ENCODE measurements at regions not wholly inside any gene's neighbourhood (a gene's known extent, or its start where the extent isn't known, plus 50 kb on each side); places are given as distances from the start of the nearest gene placed in this dataset.
"Not testable (repeated sequence)": the region's sequence is repeated elsewhere in the genome, so short reads cannot be mapped to it uniquely, and the experiment has no call there.

DNA sequence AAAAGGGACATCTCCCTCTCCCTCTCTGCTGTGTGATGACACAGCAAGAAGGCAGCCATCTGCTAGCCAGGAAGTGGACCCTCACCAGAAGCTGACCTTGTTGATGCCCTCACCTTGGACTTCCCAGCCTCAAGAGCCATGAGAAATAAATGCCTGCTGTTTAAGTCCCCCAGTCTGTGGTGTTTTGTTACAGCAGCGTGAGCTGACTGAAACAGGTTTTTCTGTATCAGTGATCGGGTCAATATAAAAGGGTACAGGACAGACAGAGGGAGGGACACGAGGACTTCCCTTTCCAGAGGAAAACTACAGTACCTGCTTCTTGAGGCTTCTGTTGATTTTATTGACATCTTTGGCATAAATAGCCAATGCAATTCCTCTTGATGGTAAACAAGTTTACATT, 510.3 kb upstream of the CHAC2 start:
- DNase-seq: no peak

DNA sequence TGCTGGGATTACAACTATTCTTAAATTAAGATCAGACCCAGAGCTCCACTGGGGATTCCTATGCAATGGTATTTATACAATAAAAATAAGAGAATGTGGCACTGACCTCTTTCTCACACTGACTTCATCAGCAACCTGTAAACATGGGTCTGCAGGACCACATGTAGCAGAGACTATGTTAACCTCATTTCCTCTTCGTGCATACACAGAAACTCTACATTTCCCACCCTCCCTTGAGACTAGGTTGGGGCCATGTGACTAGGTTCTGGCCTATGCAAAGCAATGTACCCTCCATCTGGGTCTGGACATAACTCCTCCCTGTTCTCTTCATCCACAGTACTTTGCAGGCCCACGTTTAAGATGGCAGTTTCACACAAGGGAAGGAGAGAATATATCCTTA, 514.4 kb upstream of the CHAC2 start:
- DNase-seq: no peak

DNA sequence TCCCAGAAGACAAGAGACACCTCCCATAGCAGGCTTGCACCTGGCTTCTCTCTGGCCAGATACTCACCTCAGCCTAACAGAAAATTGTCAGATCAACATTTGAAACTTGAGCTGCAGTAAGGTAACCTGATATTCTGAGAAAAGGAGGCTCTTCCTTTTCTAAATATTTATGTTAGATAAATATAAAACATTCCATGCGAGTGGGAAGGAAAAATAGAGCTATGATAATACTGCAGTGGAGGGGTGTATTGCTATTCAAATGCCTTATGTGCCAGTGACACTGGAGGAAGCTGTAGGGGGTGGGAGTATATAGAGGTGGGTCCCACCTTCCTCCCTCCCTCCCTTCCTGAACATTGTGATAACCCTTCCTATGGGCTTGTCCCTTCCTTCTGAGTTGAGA, 515.5 kb upstream of the CHAC2 start:
- no peak for DNase-seq

DNA sequence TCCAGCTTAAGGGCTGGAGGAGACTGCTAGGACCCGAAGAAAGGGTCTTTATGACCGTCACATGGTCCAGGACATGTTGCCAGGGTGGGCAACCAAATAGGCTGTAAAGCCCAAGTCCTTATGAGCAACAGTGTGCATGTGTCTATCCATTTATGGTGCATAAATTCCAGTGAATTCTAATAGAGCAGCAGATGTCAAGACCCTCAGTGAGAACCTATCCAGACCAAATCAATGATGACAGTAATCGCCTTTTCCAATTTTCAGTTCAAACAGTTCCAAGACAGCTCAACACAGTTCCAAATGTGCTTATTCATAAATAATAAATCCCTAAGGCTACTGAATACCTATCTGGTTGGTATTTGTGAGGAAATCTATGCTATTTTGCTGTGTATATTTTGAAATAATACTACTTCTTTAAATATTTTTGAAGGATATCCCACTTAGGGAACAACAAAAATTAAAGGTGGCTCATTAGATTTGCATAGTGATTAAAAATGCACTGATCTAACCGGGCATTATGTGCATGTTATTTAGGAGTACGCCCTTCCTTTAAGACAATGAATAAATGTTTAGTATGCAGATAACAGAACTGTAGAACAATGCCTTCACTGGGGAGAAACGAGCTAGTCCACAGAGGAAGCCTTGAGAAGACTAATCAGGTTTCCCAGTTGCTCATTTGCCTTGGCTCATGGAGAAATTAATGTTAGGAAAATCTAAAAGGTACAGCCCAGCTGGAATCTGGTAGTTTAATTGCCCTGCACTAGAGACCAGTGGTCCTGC, 519.5 kb upstream of the CHAC2 start:
- no peak for DNase-seq

DNA sequence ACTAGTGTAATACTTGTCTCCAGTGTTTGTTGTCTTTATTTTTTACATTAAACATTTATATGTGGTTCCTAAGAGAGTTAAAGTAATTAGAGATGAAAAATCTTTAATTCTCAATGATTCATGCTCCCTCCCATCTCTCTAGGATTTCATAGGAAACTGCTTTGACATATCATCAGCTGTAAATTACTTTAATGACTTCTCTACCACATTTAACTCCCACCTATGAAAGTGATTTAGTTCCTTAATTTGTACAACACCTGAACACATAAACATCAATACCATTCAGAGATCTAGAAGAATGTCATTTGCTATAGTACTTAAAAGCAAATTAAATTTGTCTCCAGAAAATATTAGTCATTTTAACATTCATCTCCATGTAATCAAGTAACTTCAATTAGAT, 524.2 kb upstream of the CHAC2 start:
- DNase-seq: no peak

DNA sequence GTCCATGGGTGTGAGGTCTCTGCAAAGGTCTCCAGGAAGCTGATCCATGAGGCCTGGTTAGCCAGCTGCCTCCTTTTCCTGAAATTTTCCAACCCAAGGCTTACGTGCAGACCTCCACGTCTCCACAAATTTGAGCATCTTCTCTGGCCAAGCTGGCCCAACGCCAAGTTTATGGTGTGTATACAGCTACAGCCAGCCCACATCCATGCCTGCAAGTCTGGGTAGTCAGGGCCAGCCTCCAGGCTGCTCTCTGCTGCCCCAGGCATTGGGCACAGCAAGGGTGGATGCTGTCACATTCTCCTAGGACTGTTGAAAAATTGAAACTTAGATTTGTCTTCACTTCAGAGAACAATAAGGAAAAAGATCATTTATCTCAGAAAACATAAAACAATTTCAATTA, 525.5 kb upstream of the CHAC2 start:
- DNase-seq: no peak

DNA sequence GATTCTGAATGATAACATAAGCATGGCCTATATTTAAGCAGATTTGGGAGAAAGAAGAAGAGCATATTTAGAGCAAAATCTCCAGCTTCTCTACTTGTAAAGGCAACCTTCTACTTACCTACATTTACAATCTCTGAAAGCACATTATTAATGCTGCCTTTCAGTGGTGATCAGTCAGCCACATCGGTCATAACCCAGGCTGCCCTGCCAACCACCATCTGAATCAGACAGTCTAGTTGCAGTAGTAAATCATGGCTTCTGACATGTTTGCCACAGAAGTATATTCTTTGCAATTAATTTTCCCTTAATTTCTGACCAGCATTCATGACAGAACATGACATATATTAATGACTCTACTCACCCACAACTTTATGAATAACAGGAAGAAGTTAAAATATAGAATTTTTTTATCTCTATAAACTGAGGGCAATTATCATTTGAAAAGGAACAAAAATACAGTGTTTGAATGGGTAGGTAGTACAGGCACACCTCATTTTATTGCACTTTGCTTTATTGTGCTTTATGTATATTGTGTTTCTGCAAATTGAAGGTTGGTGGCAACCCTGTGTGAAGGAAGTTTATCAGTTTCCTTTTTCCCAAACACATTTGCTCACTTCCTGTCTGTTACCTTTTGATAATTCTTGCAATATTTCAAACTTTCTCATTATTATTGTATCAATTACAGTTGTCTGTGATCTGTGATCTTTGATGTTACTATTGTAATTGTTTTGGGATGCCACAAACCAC, 531.6 kb upstream of the CHAC2 start:
- no peak for DNase-seq

DNA sequence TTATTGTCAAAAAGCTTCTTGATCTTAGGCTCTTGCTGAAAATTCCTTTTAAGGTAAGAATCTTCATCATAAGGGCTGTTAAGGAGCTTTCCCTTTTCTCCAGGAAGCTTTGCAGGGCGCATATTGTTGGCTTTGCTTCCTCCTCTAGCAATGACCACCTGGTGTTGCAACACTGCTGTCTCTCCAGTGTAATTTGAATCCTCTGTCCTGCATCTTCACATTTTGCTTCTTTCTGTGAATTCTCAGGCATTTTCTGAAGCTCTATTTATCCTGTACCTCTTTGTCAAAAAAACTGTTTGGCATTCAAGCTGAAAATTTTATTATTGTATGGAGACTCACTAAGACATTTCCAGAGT, 533.1 kb upstream of the CHAC2 start:
- no peak for DNase-seq

DNA sequence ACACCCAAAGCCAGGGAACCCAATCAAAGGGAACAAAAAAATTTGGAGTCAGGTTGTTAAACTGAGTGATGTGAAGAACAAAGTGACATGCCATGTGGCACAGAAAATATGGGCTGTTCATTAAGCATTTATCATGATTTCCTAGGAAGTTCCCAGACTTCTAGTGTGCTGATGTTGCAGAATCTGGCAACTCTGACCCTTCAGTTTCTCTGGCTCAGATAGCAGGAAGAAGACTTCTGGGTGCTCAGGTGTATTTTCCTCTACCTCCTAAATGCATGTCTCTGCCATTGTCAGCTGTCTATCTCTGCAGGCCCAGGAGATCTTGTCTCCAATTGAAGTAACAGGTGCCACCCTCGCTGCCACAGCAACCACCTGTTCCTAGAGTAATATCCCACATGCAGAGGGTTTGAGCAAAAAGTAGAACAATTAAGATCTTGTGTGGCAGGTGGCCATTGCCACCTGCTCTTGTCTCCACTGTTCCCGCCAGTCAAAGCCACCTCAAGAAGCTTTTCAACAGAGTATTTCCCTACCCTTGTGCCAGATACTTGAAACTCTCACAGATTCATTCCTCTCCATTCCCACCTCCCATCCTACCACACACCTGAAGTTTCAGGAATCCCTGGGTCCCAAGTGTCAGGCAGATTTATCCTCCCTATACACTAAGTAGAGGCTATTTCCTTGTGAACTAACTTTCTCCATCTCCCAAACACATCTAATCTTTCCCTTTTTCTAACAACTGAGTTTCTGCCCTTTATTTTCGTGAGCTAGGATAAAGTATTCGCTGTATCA, 533.7 kb upstream of the CHAC2 start:
- DNase-seq: no peak

DNA sequence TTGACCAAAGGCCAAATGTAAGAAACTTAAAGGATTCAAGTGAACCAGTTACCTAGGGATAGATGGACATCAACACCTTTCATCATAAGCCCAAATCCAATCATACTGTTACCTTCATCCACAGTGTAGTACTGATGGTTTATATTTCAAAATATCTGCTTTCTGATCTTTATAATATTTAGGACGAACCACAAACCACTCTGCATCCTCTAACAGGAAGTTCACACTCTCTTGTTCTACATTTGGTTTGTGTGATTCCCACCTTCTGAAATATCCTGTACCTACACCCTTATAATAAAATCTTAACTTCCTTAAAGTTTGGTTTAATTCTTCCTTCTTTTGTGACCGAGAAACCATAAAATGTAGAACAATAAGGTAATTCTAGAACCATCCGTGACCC, 535.7 kb upstream of the CHAC2 start:
- no peak for DNase-seq

DNA sequence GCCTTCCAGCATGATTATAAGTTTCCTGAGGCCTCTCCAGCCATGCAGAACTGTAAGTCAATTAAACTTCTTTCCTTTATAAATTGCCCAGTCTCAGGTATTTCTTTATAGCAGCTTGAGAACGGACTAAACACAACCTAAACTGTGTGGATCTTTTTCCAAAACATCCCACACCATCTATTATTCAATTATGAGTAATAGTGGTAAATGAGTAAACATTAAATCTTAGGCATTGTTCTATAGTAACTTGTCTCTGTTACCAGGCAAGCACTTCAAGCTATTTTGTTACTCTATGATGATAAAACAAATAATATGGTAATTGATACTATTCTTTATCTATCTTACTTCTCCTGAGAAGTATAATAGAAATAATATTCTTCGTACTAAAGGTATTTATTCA, 536.9 kb upstream of the CHAC2 start:
- no peak for DNase-seq

DNA sequence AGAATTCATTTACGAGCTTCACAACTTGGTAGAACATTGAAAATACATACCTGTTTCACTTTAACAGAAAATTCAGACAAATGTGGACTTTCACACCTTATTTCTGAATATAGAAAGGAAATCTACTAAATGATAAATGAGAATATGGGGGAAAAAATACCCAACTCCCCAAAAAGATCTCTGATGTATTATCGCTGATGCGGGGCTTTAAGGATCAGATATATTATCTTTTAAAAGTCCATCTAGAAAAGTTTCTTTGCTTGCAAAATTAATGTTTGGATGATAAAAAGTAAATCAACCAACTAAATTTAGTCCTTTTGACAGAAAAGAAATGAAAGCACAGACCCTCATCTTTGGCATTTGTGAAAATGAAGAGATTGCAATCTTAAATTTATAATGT, 540.1 kb upstream of the CHAC2 start:
- no peak for DNase-seq

DNA sequence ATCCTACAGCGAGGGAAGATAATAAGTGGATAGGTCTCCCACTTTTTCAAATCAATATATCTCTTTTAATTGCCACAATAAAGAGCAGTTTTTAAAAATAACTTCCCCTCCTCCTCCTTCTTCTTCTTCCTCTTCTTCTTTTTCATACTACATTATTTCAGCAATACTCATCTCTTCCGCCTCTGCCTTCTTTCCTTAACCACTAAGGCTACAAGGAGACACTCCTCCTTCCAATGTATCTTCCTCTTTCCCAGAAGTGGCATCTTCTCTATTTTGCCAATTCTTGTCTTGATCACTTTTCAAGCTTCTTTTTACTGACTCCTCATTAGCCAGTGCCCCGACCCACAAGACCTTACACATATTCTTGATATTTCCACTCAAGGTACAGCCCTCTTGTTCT, 546.6 kb upstream of the CHAC2 start:
- no peak for DNase-seq

DNA sequence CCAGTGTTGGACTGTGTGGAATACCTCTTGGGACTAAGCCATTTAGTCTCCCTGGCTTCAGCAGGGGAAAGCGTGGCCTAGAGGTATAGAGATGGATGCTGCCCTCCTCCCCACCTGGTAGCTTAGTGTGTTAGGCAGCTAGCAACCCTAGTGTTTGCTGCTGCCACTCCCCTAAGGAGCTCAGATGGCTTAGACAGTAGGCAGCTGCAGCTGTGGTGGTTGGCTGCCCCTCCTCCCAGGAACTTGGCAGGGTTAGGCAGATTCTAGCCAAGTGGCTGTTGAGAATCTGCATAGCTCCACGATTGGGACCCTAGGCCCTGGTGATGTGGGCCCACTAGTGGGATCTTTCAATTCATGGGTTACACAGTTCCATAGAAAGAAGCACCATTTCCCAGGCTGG, 550.4 kb upstream of the CHAC2 start:
- no peak for DNase-seq

DNA sequence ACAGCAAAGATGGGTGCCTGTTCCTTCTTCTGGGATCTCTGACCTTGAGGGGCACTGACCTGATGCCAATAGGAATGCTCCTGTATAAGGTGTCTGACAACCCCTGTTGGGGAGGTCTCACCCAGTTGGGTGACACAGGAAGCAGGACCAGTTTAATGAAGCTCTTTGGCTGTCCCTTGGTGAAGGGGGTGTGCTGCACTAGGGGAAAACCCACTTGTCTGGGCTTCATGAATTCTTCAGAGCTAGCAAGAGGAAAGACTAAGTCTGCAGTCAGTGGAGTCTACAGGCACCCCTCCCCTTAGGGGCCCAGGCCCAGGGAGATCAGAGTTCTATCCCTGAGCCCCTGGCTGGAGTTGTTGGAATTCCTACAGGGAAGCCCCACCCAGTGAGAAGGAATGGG, 550.8 kb upstream of the CHAC2 start:
- no peak for DNase-seq

DNA sequence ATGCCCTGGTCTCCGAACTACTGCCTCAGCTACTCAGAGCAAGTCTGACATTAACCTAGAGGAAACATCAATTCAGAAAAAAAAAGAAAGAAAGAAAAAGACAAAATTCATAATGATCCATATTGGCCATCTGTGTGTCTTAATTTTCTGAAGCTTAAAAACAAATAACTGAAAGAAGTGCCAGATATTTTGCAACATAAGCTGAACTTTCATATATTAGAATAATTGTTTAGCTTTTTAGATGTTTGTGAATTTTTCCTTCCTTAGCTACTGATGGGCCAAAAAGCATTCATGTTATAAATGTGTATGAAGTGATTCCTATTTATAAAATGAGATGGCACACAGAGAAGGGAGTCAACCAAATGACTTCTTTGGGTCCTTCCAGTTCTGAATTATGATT, 555.0 kb upstream of the CHAC2 start:
- no peak for DNase-seq

DNA sequence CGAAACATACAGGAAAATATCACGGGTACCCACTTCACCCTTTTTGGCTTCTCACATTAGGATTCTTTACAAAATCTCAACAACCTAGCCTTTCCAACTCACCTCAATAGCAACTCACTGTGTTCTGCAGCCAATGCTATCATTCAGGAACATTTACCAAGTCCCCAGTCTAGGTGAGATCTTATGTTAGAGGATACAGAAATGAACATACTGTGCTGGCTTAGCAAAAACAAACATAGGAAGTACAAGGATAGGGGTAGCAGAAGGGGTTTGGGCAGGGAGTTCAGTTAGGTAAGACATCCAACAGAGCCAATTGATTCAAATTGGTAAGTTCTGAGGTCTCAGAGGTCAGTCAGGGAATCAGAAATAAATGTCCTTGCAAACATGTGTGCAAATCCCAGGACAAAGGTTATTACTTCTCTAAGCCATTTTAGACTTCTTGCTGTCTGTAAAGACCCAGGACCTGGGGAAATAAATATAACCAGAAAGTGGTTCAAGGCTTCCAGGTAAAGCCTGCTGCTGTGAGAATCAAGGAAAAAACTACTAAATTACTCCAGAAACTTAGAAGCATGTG, 556.3 kb upstream of the CHAC2 start:
- DNase-seq: no peak

DNA sequence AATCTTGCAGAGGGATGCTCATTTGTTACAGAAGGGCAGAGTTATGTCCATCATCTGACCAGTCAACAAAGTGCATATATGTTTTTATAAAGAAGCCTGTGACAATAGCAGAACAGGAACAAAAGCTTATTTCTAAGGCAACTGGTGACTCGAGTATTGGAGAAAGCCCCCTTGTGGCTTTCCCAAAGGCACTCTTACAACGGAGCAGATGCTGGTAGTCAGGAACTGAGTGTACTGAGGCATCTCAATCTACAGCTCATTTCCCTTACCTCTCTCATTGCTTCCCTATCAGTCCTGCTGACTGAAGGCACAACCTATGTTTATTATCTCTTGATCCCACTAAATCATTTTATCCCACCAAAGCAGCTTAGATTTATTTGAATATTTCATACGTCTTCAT, 557.1 kb upstream of the CHAC2 start:
- no peak for DNase-seq

DNA sequence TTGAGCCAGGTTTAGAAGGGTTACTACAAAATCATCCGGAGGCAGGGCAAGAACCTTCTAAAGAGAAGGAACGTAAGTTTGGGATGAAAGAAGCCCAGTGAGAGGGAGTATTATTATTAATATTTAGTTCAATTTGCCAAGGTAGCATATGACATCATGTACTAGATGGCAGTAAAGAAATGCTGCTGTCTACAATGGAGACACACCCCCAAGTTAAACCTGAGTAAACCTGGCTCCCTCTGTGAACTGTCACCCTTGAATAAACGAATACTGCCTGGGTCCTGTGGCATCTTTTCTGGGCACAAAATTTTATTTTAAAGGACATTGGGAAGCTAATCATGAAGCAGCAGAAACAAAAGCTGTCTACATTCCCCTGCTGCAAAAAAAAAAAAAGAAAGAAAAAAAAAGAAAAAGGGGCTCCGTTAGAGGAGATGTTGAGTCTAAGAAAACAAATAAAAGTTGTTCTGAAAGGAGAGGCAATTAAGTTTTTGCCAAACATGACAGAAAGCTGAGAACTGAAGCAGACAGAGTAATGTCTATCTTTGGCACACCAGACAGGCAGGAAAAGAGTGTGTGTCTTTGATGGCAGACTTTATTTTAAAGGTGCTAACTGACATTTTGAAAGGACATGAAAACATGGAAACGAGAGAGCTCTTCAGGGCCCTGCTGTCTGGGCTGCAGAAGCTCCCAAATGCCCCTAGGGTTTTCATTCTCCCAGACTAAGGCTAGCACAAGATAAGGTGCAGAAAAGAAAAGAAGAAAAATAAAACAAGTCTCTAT, 557.7 kb upstream of the CHAC2 start:
- no peak for DNase-seq

DNA sequence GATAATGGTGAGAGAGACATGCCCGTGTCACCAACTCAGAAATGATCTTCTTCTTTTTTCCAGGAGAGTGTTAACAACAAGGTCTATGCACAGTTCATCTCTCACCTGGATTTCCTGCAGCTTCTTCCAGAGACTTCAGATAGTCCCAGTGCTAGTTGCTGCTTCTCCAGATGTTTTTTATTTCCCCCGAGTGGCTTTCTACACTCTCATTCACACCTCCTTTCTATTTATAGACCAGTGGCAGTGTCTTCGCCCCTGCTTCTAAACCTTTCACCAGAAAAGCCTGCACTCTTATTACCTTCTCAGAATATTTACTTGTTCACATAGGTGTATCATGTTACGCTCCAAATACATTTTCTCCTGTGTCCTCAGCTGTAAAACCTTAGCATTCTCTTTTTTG, 558.8 kb upstream of the CHAC2 start:
- DNase-seq: no peak

DNA sequence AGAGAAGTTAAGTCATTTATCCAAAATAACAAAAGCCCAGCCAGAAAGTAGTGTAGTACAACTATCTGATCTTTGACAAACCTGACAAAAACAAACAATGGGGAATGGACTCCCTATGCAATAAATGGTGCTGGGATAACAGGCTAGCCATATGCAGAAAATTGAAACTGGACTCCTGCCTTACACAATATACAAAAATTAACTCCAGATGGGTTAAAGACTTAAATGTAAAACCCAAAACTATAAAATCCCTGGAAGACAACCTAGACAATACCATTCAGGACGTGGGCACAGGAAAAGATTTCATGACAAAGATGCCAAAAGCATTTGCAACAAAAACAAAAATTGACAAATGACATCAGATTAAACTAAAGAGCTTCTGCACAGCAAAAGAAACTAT, 561.4 kb upstream of the CHAC2 start:
- not testable (repeated sequence) for DNase-seq

DNA sequence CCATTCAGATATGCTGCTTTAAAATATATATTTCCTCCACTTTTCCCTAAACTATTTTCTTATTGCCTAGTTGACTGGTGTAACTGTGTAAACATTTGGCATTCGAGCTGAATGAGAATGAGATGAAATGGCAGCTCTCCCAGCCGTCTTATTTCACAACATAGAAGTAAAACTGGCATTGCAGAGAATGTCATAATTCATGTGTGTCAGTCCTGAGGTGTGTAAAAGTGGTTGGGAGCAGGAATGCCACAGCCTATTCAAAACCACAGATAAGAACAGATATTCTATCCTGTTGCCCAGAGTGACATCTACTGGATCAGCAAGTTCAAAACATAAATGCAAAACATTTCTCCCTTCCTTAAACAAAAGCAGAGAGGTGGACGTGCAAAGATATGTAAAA, 565.5 kb upstream of the CHAC2 start:
- peak; percentile 25 for DNase-seq

DNA sequence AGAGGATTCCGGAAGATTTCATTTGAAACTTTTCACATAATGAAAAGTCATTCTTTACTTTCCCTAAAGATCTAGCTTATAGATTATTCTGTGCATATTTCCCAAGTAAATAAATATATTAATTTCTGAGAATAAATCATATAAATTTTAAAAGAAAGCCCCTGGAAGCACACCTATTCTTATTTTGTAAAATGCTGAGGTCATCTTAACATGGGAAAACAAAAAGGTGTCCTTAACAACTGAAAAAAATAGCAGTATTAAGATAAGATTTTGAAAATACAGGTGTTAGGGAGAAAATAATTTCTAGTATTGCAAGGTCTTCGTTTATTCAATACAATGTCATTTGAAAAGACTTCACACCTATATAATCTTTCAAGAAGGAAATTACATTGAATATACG, 567.5 kb upstream of the CHAC2 start:
- no peak for DNase-seq
